Vagina (tissue), 2 donors: ENCODE measurements at regions not wholly inside any gene's neighbourhood (a gene's known extent, or its start where the extent isn't known, plus 50 kb on each side); places are given as distances from the start of the nearest gene placed in this dataset.

Source experiments
- CTCF ChIP-seq, 3 experiments: fragments of 450-650 bp in 2 of 3; fragments of 200-600 bp in 1 of 3; sonication (generic) in 1 of 3; IDR thresholded peaks; one replicate each; pipeline ENCODE4 v1.5.1; 2017 to 2019; ENCODE audit warnings: antibody characterized with exemption in 3 of 3, mild to moderate bottlenecking in 2 of 3, moderate library complexity in 2 of 3
- POLR2A ChIP-seq, 2 donors: fragments of 450-650 bp; IDR thresholded peaks; one replicate each; pipeline ENCODE4 v1.6.1; 2017; ENCODE audit warnings: antibody characterized with exemption in 2 of 2, mild to moderate bottlenecking in 2 of 2, moderate library complexity in 2 of 2

- no peak for TF ChIP-seq CTCF (IDR thresholded peaks at IDR 0.05)
- TF ChIP-seq POLR2A (IDR thresholded peaks at IDR 0.05) = no peak
Measured at GRCh38 chr15:94965593-94965992, 734.2 kb downstream of the MCTP2 start.
